Astrocyte of the cerebellum (primary cell): ENCODE measurements at regions not wholly inside any gene's neighbourhood (a gene's known extent, or its start where the extent isn't known, plus 50 kb on each side); places are given as distances from the start of the nearest gene placed in this dataset.

ENCODE experiments used
- DNase-seq: peaks from one replicate; pipeline ENCODE4 v3.0.0-alpha.2; 2011; ENCODE audit warnings: low read depth
- H3K4me3 ChIP-seq: 2 replicates; pipeline ENCODE4 v1.5.1; 2011; ENCODE audit warnings: mild to moderate bottlenecking, low read depth, low read length, moderate library complexity
- CTCF ChIP-seq: IDR thresholded peaks from 2 replicates; pipeline ENCODE4 v1.5.1; 2012; ENCODE audit warnings: low read length, low read depth, moderate library complexity, mild to moderate bottlenecking; ENCODE audit errors: missing control alignments
- in situ Hi-C: cut with HindIII; loops from 2 replicates; pipeline ENCODE4 v1.10.0; 2017; ENCODE audit warnings: low sequenced_read_pairs

- no peak overlapping the region for H3K4me3 ChIP-seq
- in situ Hi-C loops = no loop called here
Observed at GRCh38 chr14:65937960-65938316, 525.4 kb downstream of the FUT8 start.

GRCh38 chr14:65938738-65939137, 526.2 kb downstream of the FUT8 start:
- in situ Hi-C loops = no loop called here
- no peak for DNase-seq
- no peak for TF ChIP-seq CTCF
- H3K4me3 ChIP-seq = no peak overlapping the region

More at GRCh38 chr14:65937960-65938316, 525.4 kb downstream of the FUT8 start:
- TF ChIP-seq CTCF = no peak
- no peak for DNase-seq

GRCh38 chr14:65939184-65939583, 526.7 kb downstream of the FUT8 start:
- no peak overlapping the region for H3K4me3 ChIP-seq
- in situ Hi-C loops = no loop called here
- TF ChIP-seq CTCF = no peak
- no peak for DNase-seq

- in situ Hi-C loops = no loop called here
- no peak for DNase-seq
- no peak for TF ChIP-seq CTCF
- H3K4me3 ChIP-seq = no peak overlapping the region
Observed at GRCh38 chr14:65940056-65940735, 527.7 kb downstream of the FUT8 start.

DNA sequence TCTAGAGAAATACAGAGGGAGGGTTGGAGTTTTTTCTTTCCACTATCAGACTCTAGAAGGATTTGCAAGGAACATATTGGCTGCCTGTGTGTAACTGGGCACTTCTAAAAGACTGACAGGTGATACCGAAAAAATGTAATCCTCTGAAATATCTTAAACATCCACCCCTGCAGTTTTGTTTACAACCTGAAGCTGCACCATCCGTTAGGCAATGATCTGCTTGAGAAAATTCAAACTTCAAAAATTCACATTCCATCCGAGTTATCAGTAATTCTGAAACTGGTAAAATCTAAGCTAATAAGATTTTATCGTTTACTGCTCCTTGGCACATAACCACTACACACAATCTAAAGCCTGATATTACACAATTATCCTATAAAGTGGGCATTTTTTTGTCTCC, 528.6 kb downstream of the FUT8 start:
- TF ChIP-seq CTCF = no peak

GRCh38 chr14:65943150-65943549, 530.6 kb downstream of the FUT8 start:
- DNase-seq = no peak
- in situ Hi-C loops = no loop called here

More for the DNA sequence above, 528.6 kb downstream of the FUT8 start:
- no peak overlapping the region for H3K4me3 ChIP-seq
- no peak for DNase-seq
- in situ Hi-C loops = no loop called here

More at GRCh38 chr14:65943150-65943549, 530.6 kb downstream of the FUT8 start:
- H3K4me3 ChIP-seq = no peak overlapping the region
- no peak for TF ChIP-seq CTCF
